Peyer's patch (tissue), 4 donors: ENCODE measurements at regions not wholly inside any gene's neighbourhood (a gene's known extent, or its start where the extent isn't known, plus 50 kb on each side); places are given as distances from the start of the nearest gene placed in this dataset.
"Not testable (repeated sequence)": the region's sequence is repeated elsewhere in the genome, so short reads cannot be mapped to it uniquely, and the experiment has no call there.

Source experiments
- DNase-seq, 3 donors: peaks; one replicate each; pipeline ENCODE4 v3.0.0-alpha.2; 2017 to 2019
- H3K27ac ChIP-seq, 4 donors: fragments of 200-600 bp; sonication (generic); one replicate each; pipeline ENCODE4 v1.5.1; 2016 to 2019
- H3K27me3 ChIP-seq, 2 donors: fragments of 200-600 bp; sonication (generic); one replicate each; pipeline ENCODE4 v1.5.1; 2019
- H3K36me3 ChIP-seq, 3 donors: fragments of 200-600 bp; sonication (generic); one replicate each; pipeline ENCODE4 v1.5.1; 2016 to 2019
- H3K4me1 ChIP-seq, 4 donors: fragments of 200-600 bp; sonication (generic); one replicate each; pipeline ENCODE4 v1.5.1; 2016 to 2019
- H3K4me3 ChIP-seq, 4 donors: fragments of 200-600 bp; sonication (generic); 1 replicate in 3 of 4; 2 replicates in 1 of 4; pipeline ENCODE4 v1.5.1; 2016 to 2019; ENCODE audit warnings: mild to moderate bottlenecking in 1 of 4
- H3K9me3 ChIP-seq, 4 donors: fragments of 200-600 bp; sonication (generic); one replicate each; pipeline ENCODE4 v1.5.1; 2016 to 2019; ENCODE audit warnings: mild to moderate bottlenecking in 1 of 4
- CTCF ChIP-seq, 6 experiments: fragments of 450-650 bp in 4 of 6; fragments of 200-600 bp in 2 of 6; sonication (generic) in 1 of 6; IDR thresholded peaks; one replicate each; pipeline ENCODE4 v1.5.1; 2017 to 2019; ENCODE audit warnings: antibody characterized with exemption in 6 of 6, mild to moderate bottlenecking in 3 of 6, moderate library complexity in 1 of 6
- POLR2A ChIP-seq, 2 donors: fragments of 450-650 bp; IDR thresholded peaks; one replicate each; pipeline ENCODE4 v1.5.1; 2017; ENCODE audit warnings: antibody characterized with exemption in 2 of 2, mild to moderate bottlenecking in 2 of 2, moderate library complexity in 2 of 2

DNA sequence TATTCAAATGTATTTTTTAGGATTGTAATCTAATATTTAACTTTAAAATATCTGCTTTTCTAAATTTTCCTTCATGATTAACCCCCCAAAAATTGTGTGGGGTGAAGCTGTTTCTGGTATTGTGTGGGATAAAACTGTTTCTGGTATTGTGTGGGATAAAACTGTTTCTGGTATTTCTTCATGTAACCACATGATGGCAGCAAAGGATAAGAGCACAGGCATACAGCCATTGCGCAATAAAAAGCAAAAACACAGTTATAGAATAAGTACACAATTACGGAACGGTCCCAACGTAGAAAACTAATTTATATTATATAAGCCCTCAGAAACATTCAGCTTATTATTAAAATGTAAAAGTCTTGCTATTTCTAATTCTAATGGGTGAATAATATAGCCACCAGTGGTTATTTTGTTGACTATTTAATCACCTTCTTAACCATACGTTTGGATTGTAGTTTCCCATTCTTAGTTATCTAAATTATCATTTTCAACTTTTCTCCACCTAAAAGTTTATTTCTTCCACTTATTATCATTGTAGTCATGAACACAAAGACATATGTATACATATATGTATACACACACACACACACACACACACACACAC lies 333.9 kb upstream of the FSTL5 start:
- TF ChIP-seq POLR2A (IDR thresholded peaks at IDR 0.05) (no peak), CTCF (IDR thresholded peaks at IDR 0.05) (peak; percentile 15 to 95 (median 78))
- Histone ChIP-seq H3K27ac (no peak overlapping the region), H3K4me3 (no peak overlapping the region), H3K4me1 (no peaks in the 10 kb centered on the region), H3K9me3 (no peaks in the 10 kb centered on the region), H3K27me3 (no peaks in the 10 kb centered on the region), H3K36me3 (no peaks in the 10 kb centered on the region)
- DNase-seq = no peak

DNA sequence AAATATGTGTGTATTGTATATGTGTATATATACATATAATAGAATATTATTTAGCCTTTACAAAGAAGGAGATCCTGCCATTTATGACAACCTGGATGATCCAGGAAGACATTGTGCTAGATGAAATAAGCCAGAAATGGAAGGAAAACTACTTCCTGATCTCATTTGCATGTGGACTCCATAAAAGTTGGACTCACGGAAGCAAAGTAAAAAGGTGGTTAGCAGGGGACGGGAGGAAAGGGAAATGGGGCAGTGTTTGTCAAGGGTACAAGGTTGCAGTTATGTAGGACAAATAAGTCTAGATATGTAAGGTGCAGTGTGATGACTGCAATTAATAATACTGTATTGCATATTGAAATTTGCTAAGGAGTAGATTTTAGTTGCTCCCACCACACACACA lies 331.1 kb upstream of the FSTL5 start:
- no peaks in the 10 kb centered on the region for H3K36me3 ChIP-seq
- TF ChIP-seq POLR2A (IDR thresholded peaks at IDR 0.05) (no peak), CTCF (IDR thresholded peaks at IDR 0.05) (no peak)
- no peaks in the 10 kb centered on the region for H3K27me3 ChIP-seq
- DNase-seq = no peak
- H3K27ac ChIP-seq = no peak overlapping the region
- H3K9me3 ChIP-seq = no peaks in the 10 kb centered on the region
- no peaks in the 10 kb centered on the region for H3K4me1 ChIP-seq
- no peak overlapping the region for H3K4me3 ChIP-seq

GRCh38 chr4:162485486-162485885 lies 321.7 kb upstream of the FSTL5 start:
- no peak overlapping the region for H3K27ac ChIP-seq
- TF ChIP-seq POLR2A (IDR thresholded peaks at IDR 0.05) = no peak
- no peak for TF ChIP-seq CTCF (IDR thresholded peaks at IDR 0.05)

GRCh38 chr4:162475246-162475645 lies 311.4 kb upstream of the FSTL5 start:
- Histone ChIP-seq H3K4me3 (no peak overlapping the region), H3K36me3 (no peaks in the 10 kb centered on the region), H3K9me3 (no peaks in the 10 kb centered on the region), H3K27ac (no peak overlapping the region), H3K27me3 (no peaks in the 10 kb centered on the region), H3K4me1 (no peaks in the 10 kb centered on the region)
- no peak for DNase-seq
- TF ChIP-seq POLR2A (IDR thresholded peaks at IDR 0.05) (no peak), CTCF (IDR thresholded peaks at IDR 0.05) (no peak)

More at GRCh38 chr4:162485486-162485885, 321.7 kb upstream of the FSTL5 start:
- H3K4me1 ChIP-seq = no peaks in the 10 kb centered on the region
- no peaks in the 10 kb centered on the region for H3K9me3 ChIP-seq
- H3K4me3 ChIP-seq = no peak overlapping the region
- H3K36me3 ChIP-seq = no peaks in the 10 kb centered on the region
- DNase-seq = no peak
- no peaks in the 10 kb centered on the region for H3K27me3 ChIP-seq

DNA sequence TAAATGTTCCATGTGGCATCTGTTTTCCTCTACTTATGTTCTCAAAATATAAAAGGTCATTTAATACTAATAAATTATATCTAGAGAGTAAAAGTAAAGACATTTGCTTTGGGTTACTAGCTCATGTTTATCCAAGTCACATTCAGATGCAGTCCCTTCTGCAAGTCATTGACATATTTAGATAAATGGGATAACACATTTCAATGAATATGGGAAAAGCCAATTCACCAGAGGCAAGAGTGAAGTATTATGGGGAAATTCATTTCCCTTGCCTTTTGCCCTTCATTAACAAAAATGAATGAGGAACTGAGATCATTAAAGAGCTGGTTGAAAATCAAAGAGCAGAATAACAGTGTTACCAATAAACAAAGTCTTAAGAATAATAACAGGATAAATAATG lies 306.2 kb upstream of the FSTL5 start:
- Histone ChIP-seq H3K9me3 (no peaks in the 10 kb centered on the region), H3K27ac (no peak overlapping the region), H3K27me3 (no peaks in the 10 kb centered on the region), H3K4me1 (no peaks in the 10 kb centered on the region), H3K36me3 (no peaks in the 10 kb centered on the region), H3K4me3 (no peak overlapping the region)
- DNase-seq = no peak
- TF ChIP-seq CTCF (IDR thresholded peaks at IDR 0.05) (no peak), POLR2A (IDR thresholded peaks at IDR 0.05) (no peak)

DNA sequence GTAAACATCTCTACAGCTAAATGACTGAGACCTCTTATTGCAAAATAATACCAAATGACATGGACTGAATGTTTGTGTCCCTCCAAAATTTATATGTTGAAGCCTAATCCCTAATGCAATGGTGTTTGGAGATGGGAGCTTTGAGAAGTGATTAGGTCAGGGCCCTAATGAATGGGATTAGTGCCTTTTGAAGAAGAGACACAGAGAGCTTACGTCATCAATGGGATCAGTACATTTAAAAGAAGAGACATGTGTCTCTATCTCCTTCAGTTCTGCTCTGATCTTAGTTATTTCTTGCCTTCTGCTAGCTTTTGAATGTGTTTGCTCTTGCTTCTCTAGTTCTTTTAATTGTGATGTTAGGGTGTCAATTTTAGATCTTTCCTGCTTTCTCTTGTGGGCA lies 301.6 kb upstream of the FSTL5 start:
- H3K36me3 ChIP-seq, H3K4me3 ChIP-seq, H3K27ac ChIP-seq, H3K9me3 ChIP-seq, DNase-seq, H3K4me1 ChIP-seq, H3K27me3 ChIP-seq: not testable (repeated sequence)
